ENCODE measurements at regions not wholly inside any gene's neighbourhood (a gene's known extent, or its start where the extent isn't known, plus 50 kb on each side); places are given as distances from the start of the nearest gene placed in this dataset.

- TF ChIP-seq EZH2 (IDR thresholded peaks at IDR 0.05) (no peak), POLR2AphosphoS5 (IDR thresholded peaks at IDR 0.05; ENCODE audit: borderline replicate concordance, low read depth, low read length) (no peak)
Observed at GRCh38 chr11:56906683-56907148, 82.0 kb upstream of the OR5AK2 start.

Data from SK-N-MC (cell line).